Transverse colon (tissue), 4 donors: ENCODE measurements at regions not wholly inside any gene's neighbourhood (a gene's known extent, or its start where the extent isn't known, plus 50 kb on each side); places are given as distances from the start of the nearest gene placed in this dataset.

Experiments
- EP300 ChIP-seq: sonication (generic); formaldehyde crosslinking; IDR thresholded peaks from one replicate; pipeline ENCODE4 v1.6.1; 2017; ENCODE audit warnings: antibody characterized with exemption, low read depth
- POLR2A ChIP-seq: fragments of 450-650 bp; IDR thresholded peaks from one replicate; pipeline ENCODE4 v1.6.1; 2016; ENCODE audit warnings: antibody characterized with exemption, mild to moderate bottlenecking, moderate library complexity
- POLR2AphosphoS5 ChIP-seq, 3 donors: sonication (generic); formaldehyde crosslinking; IDR thresholded peaks; one replicate each; pipeline ENCODE4 v1.6.1; 2016; ENCODE audit warnings: antibody characterized with exemption in 3 of 3
- TF ChIP-seq, protein P1 (sequence below), 5 experiments: fragments of 200-600 bp in 3 of 5; fragments of 450-650 bp in 2 of 5; sonication (generic) in 3 of 5; IDR thresholded peaks; 1 replicate in 2 of 5; 2 replicates in 3 of 5; pipeline ENCODE4 v1.5.1; 2016 to 2017; ENCODE audit warnings: antibody characterized with exemption in 5 of 5, inconsistent platforms in 3 of 5, mild to moderate bottlenecking in 2 of 5, moderate library complexity in 1 of 5

DNA sequence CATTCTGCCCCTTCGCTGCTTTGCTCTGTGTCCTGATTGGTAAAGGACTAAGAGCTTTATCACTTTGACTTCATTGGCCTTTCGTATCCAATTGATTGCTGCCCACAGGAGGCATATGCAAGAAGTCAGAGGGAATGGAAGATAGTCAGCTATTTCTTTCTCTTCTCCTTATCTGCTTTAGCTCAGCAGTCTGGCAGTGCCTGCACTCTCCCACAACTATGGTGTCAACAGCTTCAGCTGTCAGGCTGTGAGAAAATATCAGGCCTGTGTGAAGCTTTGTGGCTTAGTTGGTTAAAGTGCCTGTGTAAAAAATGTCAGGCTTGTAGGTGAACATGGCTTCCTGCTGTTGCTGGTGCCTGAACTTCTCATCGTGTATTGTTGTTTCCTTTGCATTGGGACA, 243.0 kb downstream of the PCDH17 start:
- TF ChIP-seq, protein P1, sequence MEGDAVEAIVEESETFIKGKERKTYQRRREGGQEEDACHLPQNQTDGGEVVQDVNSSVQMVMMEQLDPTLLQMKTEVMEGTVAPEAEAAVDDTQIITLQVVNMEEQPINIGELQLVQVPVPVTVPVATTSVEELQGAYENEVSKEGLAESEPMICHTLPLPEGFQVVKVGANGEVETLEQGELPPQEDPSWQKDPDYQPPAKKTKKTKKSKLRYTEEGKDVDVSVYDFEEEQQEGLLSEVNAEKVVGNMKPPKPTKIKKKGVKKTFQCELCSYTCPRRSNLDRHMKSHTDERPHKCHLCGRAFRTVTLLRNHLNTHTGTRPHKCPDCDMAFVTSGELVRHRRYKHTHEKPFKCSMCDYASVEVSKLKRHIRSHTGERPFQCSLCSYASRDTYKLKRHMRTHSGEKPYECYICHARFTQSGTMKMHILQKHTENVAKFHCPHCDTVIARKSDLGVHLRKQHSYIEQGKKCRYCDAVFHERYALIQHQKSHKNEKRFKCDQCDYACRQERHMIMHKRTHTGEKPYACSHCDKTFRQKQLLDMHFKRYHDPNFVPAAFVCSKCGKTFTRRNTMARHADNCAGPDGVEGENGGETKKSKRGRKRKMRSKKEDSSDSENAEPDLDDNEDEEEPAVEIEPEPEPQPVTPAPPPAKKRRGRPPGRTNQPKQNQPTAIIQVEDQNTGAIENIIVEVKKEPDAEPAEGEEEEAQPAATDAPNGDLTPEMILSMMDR (IDR thresholded peaks at IDR 0.05) = no peak
- TF ChIP-seq POLR2A (no peak), POLR2AphosphoS5 (IDR thresholded peaks at IDR 0.05) (no peak), EP300 (no peak)
